Stimulated activated CD8-positive, alpha-beta memory T cell treated with anti-CD3 and anti-CD28 coated beads, Interleukin-15, amount 100 ng/mL, for 1 hour (primary cell): ENCODE measurements at regions not wholly inside any gene's neighbourhood (a gene's known extent, or its start where the extent isn't known, plus 50 kb on each side); places are given as distances from the start of the nearest gene placed in this dataset.
"Not testable (repeated sequence)": the region's sequence is repeated elsewhere in the genome, so short reads cannot be mapped to it uniquely, and the experiment has no call there.

Experiments used
- DNase-seq: peaks from one replicate; pipeline ENCODE4 v3.0.0-alpha.2; 2020; ENCODE audit warnings: low read depth

GRCh38 chr1:30458730-30459485 is 264.5 kb downstream of the MATN1 start:
- DNase-seq: not testable (repeated sequence)

- no peak for DNase-seq
These were observed 270.5 kb downstream of the MATN1 start for GRCh38 chr1:30452925-30453324.

- no peak for DNase-seq
These were observed 271.2 kb downstream of the MATN1 start for GRCh38 chr1:30452170-30452569.

- DNase-seq: no peak
These were observed 271.8 kb downstream of the MATN1 start for GRCh38 chr1:30451532-30452125.

- no peak for DNase-seq
These were observed 272.6 kb downstream of the MATN1 start for GRCh38 chr1:30450818-30451233.

GRCh38 chr1:30450148-30450817 is 273.1 kb downstream of the MATN1 start:
- no peak for DNase-seq

- DNase-seq: no peak
These were observed 273.8 kb downstream of the MATN1 start for GRCh38 chr1:30449428-30450147.

GRCh38 chr1:30449003-30449402 is 274.4 kb downstream of the MATN1 start:
- DNase-seq: no peak

- DNase-seq: no peak
These were observed 275.7 kb downstream of the MATN1 start for GRCh38 chr1:30447701-30448100.

GRCh38 chr1:30447080-30447479 is 276.3 kb downstream of the MATN1 start:
- no peak for DNase-seq

GRCh38 chr1:30446508-30446907 is 276.9 kb downstream of the MATN1 start:
- no peak for DNase-seq

- DNase-seq: no peak
These were observed 277.3 kb downstream of the MATN1 start for GRCh38 chr1:30446095-30446494.

GRCh38 chr1:30445449-30445848 is 277.9 kb downstream of the MATN1 start:
- no peak for DNase-seq

- no peak for DNase-seq
These were observed 278.5 kb downstream of the MATN1 start for GRCh38 chr1:30444850-30445249.

- DNase-seq: no peak
These were observed 279.0 kb downstream of the MATN1 start for GRCh38 chr1:30444401-30444800.

GRCh38 chr1:30438274-30438673 is 285.1 kb downstream of the MATN1 start:
- not testable (repeated sequence) for DNase-seq

- DNase-seq: no peak
These were observed 286.3 kb downstream of the MATN1 start for GRCh38 chr1:30437059-30437576.

- DNase-seq: no peak
These were observed 295.8 kb downstream of the MATN1 start for GRCh38 chr1:30427545-30427944.

GRCh38 chr1:30425046-30425445 is 298.3 kb downstream of the MATN1 start:
- DNase-seq: no peak

- DNase-seq: no peak
These were observed 299.8 kb downstream of the MATN1 start for GRCh38 chr1:30423570-30423969.

GRCh38 chr1:30422251-30422650 is 301.1 kb downstream of the MATN1 start:
- no peak for DNase-seq

- DNase-seq: no peak
These were observed 302.8 kb downstream of the MATN1 start for GRCh38 chr1:30420519-30421050.
